HG02571 (cell line): ENCODE measurements at regions not wholly inside any gene's neighbourhood (a gene's known extent, or its start where the extent isn't known, plus 50 kb on each side); places are given as distances from the start of the nearest gene placed in this dataset.
"Not testable (repeated sequence)": the region's sequence is repeated elsewhere in the genome, so short reads cannot be mapped to it uniquely, and the experiment has no call there.

ENCODE experiments used
- ATAC-seq: cut with Tn5 transposase; IDR thresholded peaks from one replicate; pipeline ENCODE4 v1.9.1; 2021; ENCODE audit warnings: mild to moderate bottlenecking, moderate library complexity; ENCODE audit not compliant: unreplicated experiment

- not testable (repeated sequence) for ATAC-seq
These were observed 157.6 kb downstream of the KLRB1 start for GRCh38 chr12:9450127-9450567.

- not testable (repeated sequence) for ATAC-seq
These were observed 158.0 kb downstream of the KLRB1 start for GRCh38 chr12:9449657-9450126.

DNA sequence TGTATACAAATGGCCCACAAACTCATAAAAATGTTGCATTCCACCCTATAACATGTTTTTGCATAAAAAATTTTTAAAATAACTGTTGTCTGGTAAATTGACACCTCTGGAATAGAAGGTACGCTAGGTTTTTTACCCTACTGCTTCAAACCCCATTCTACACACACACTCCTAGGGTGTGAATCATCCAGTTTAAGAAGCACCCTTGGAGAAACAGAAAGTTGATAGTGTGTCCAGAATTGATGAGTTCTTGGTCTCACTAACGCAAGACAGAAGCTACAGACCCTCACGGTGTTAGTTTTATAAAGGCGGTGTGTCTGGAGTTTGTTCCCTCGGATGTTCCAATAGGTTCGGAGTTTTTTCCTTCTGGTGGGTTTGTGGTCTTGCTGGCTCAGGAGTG lies 158.5 kb downstream of the KLRB1 start:
- no peak for ATAC-seq

- not testable (repeated sequence) for ATAC-seq
These were observed 159.1 kb downstream of the KLRB1 start for GRCh38 chr12:9448648-9449047.

GRCh38 chr12:9447791-9448614 lies 159.7 kb downstream of the KLRB1 start:
- ATAC-seq = peak; percentile 64

DNA sequence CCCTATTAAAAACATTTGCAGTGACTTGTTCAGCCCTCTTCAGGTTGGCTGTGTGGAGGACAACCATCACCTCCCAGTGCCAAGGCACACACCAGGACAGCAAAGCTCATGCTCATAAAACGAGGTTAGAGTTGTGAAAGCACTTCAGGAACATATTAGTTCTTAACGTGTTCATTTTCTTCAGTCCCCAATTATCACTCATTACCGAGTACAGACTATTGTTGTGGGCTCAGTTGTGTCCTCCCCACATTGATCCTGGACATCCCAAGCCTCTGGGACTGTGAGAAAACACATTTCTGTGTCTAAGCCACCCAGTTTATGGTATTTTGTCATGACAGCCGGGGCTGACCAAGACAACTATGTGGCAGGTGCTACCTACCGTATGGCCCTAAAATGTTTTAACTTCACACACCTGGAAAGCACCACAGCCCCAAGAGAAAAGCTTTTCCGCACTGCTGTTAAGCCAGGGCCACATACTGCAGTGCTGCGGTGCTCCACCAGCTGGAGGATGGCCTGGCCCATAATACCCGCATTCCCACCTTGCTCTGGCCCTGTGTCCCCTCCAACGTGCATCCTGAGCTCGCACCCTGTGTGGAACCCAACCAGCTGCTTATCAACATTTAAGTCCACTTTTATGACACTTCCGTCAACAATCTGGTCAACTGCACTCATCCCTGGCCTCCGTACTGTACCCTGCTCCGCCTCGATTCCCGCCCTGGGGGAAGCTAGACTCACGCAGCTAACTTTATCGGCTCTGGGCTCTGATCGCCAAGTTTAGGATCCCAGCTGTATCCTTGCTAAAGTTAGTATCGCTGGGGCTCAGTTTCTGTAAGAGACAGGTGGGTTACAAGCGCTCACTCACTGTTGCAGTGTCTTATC lies 160.6 kb downstream of the KLRB1 start:
- not testable (repeated sequence) for ATAC-seq

DNA sequence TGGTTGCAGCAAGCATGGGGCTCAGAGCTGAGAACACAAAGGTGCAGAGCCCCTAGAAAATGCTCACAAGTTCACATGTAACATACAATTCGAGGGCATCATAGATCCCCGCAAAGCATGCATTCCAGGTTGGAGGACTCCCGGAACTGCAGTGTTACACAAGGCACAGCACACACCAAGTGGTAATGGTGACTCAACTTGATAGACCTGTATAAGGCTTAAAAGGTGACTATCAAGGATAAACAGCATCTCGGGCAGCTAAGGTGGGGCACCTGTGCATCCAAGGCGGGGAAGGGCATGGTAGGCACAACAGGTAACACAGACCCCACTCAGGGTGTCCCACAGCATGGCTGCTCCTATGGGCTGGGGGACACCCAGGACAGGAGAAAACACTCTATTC lies 167.3 kb downstream of the KLRB1 start:
- ATAC-seq = not testable (repeated sequence)

DNA sequence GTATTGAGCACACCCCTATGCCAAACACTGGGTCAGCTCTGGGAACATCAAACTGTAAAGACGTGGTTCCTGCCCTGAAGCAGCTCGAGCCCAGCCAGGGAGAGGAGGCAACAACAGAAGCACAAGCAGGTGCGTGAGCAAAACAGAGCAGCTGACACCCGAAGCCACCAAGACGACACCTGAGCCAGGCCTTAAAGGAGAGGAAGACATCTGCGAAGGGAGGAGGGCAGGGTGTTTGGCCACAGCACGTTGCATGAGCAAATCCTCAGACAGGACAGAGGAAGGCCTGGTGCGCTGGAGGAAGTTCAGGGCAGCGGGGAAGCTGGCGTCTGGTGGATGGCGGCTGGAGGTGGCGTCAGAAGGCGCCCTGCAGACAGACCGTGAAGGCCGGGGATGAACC lies 172.0 kb downstream of the KLRB1 start:
- not testable (repeated sequence) for ATAC-seq

- not testable (repeated sequence) for ATAC-seq
These were observed 177.3 kb downstream of the KLRB1 start for GRCh38 chr12:9430385-9430784.

DNA sequence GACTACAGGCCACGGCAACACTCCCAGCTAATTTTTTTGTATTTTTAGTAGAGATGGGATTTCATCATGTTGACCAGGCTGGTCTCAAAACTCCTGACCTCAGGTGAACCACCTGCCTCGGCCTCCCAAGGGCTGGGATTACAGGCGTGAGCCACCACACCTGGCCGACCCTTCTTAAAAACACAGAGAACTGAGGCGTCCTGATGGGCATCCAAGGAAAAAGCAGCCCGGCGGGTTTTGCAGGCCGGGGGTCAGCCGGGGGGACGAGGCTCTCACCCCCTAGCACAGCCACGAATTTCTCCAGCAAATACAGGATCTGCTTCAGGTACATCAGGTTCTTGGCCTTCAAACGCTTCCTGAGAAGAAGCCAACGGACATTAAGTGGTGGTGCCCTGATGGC lies 178.9 kb downstream of the KLRB1 start:
- not testable (repeated sequence) for ATAC-seq

DNA sequence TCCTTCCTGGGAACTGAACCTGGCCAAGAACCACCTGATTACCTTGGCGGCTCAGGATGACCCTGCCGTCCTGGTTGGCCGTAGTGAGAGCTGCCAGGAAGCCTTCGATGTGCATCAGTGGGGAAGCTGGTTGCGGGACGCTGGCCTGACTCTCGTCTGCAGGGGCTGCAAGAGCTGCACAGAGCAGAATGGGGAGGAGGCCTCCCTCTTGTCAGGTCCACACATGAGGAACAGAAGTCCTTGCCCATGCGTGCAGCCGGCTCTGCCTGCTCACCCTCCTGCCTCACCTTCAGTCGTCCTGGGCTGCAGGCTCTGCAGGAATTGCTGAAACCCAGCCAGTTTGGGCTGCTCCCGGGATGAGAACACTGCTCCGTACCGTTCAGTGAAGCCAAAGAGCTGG lies 182.3 kb downstream of the KLRB1 start:
- not testable (repeated sequence) for ATAC-seq

GRCh38 chr12:9424175-9424740 lies 183.5 kb downstream of the KLRB1 start:
- ATAC-seq = not testable (repeated sequence)

DNA sequence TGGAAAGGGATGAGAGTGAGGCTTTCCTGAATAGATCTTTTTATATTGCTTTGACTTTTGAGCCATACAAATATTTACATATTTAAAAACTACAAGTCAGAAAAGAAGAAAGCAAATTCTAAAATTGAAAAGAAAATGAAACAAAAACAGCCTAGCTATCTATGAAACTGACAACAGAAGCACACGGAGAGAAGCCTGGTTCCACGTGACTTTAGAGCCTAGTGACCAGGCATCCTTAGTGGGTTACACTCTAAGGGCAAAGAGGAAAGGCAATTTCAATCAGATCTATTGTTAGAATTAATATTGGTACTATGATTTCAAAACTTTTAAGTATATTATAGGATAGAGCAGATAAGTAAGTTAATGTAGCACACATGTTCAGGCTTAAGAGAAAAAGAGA lies 185.0 kb downstream of the KLRB1 start:
- peak; percentile 67 for ATAC-seq

DNA sequence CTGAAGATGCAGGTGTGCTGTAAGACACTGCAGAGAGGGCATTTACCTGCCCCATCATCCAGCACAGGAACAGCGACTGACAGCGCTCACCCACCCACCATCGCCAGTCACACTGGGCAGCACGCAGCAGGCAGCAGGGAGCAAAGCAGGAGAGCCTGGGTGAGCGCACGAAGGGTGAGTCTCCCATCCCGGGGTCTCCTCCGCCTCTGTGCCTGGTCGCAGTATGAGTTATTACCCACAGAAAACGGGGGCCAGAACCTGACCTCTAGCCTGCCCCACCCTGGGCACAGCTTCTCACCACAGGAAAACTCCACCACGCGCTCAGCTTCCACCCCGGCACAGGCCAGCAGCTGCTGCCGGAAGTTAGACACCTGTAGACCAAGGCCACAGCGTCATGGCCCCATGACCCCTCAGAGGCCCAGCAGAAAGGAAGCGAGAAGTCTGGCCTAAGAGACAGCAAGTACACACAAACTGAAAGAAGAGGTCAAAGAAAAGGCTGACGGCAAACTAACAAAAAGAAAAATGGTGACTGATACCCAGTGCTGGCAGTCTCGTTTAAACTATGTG lies 186.1 kb downstream of the KLRB1 start:
- ATAC-seq = not testable (repeated sequence)

- not testable (repeated sequence) for ATAC-seq
These were observed 186.7 kb downstream of the KLRB1 start for GRCh38 chr12:9420817-9421519.

GRCh38 chr12:9418669-9419041 lies 189.1 kb downstream of the KLRB1 start:
- not testable (repeated sequence) for ATAC-seq

DNA sequence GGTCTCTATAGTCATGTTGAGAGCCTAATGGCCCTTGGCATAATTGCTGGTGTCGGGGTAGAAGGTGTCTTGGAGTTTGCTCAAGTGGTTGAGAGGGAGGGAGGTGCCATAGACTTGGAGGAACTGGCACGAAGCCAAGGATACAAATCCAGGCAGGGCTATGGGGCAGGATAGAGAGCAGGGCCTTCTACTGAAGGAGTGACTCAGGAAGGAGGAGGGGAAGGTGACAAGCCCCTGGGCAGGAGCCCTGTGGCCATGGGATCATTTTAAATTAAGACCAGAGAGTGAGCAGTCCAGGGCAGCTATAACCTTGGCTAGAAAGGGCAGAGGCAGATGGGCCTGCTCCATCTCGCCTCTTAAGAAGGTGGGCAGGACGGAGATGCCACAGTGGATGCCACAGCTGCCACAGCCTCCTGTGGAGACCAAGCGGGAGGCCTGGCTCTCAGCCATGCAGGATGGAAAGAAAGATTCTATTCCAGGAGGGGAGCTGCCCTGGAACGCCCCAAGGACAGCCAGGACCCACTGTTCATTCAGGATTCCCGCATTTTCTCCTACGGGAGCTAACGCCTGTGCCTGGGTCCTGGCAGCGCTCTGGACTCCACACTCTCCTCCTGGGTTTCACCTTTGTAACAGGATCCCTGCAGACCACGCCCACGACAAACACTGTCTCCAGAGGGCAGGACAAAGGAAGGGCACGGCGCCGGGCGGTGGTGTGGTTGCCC lies 189.6 kb downstream of the KLRB1 start:
- not testable (repeated sequence) for ATAC-seq

DNA sequence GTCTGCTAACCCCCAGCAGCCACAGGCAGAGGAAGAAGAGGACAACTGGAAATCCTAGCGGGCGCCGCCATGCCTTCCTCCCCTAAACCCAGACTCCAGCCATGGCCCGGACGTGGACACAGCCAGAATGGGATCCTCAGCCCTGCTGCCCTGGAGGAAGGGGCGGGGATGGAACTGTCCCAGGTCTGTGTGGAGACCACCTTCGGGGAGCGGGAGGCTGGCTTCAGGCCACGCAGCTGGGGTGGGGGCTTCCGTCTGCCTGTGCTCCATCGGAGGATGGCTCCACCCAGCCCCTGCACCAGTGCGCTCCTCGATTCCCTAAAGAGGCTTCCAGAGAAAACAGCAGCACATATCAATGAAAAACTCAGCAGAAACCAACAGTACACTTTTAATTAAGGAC lies 190.4 kb downstream of the KLRB1 start:
- not testable (repeated sequence) for ATAC-seq

GRCh38 chr12:9416346-9416745 lies 191.4 kb downstream of the KLRB1 start:
- ATAC-seq = not testable (repeated sequence)

GRCh38 chr12:9415898-9416297 lies 191.8 kb downstream of the KLRB1 start:
- not testable (repeated sequence) for ATAC-seq
